ENCODE measurements at regions not wholly inside any gene's neighbourhood (a gene's known extent, or its start where the extent isn't known, plus 50 kb on each side); places are given as distances from the start of the nearest gene placed in this dataset.
A peak's percentile ranks its signal among the peaks of the same experiment; 100 is the strongest.
"Not testable (repeated sequence)": the region's sequence is repeated elsewhere in the genome, so short reads cannot be mapped to it uniquely, and the experiment has no call there.

DNA sequence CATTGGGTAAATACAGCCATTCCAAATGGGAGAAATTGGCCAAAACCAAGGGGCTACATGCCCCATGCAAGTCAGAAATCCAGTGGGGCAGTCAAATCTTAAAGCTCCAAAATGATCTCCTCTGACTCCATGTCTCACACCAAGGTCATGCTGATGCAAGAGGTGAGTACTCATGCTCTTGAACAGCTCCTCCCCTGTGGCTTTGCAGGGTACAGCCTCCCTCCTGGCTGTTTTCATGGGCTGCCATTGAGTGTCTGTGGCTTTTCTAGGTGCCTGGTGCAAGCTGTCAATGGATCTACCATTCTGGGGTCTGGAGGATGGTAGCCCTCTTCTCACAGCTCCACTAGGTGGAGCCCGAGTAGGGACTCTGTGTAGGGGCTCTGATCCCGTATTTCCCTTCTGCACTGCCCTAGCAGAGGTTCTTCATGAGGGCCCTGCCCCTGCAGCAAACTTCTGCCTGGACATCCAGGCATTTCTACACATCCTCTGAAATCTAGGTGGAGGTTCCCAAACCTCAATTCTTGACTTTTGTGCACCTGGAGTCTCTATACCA lies 135.7 kb upstream of the TSHZ3 start:
- H3K9me3 Mint-ChIP-seq: peaks cover 15 to 21% of the 10 kb centered on the region in 2 donors
- ATAC-seq; DNase-seq (ENCODE audit: low spot score in 2 of 2): not testable (repeated sequence)

DNA sequence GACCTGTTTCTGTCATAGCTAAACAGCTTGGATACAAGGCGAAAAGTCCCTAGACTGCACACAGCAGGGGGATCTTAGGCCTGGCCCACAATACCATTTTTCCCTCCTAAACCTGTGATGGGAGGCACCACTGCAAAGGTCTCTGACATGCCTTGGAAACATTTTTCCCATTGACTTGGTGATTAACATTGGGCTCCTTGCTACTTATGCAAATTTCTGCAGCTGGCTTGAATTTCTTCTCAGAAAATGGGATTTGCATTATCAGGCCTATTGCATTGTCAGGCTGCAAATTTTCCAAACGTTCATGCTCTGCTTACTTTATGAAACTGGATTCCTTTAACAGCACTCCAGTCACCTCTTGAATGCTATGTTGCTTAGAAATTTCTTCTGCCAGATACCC lies 136.2 kb upstream of the TSHZ3 start:
- DNase-seq (ENCODE audit: low spot score in 2 of 2) (no peak), ATAC-seq (no peak)
- peaks cover 5 to 19% of the 10 kb centered on the region in 2 donors for H3K36me3 Mint-ChIP-seq
- H3K9me3 Mint-ChIP-seq: peaks cover 15 to 21% of the 10 kb centered on the region in 2 donors
- H3K27ac Mint-ChIP-seq: no peak overlapping the region

More for the DNA sequence above, 135.7 kb upstream of the TSHZ3 start:
- peaks cover 5 to 19% of the 10 kb centered on the region in 2 donors for H3K36me3 Mint-ChIP-seq
- H3K27ac Mint-ChIP-seq: not testable (repeated sequence)

DNA sequence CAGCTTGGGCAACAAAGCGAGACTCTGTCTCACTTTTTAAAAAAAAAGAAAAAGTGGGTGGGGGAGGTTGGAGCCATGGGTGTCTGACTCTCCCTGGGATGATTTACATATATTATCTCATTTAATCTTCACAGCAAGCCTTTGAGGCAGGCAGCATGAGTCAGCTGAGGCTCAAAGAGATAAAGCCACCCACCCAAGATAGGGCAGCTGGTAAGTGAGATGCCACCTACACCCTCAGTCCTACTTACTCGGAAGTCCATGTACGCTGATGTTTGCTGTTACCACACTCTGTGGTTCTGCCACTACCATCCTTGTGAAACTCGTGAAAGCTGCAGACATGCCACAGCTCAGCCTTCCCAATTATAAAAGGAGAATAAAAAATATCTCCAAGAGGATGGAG lies 142.0 kb upstream of the TSHZ3 start:
- no peak for ATAC-seq
- H3K27ac Mint-ChIP-seq: no peak overlapping the region
- H3K36me3 Mint-ChIP-seq: peaks cover 0 to 3% of the 10 kb centered on the region in 2 donors

DNA sequence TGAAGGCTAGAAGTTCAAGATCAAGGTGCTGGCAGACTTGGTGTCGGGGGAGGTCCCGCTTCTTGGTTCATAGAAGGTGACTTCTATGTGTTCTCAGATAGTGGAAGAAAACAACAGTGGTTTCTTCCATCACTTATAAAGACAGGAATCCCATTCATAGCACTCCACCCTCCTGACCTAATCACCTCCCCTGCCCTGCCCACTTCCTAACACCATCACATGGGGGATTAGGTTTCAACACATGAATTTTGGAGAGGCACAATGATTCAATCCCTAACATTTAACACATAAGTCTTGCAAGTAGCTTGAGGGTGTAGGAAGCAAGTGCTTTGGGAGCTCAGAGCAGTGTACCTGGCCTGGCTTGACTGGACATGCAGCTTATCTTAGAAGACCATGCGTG lies 142.8 kb upstream of the TSHZ3 start:
- H3K27ac Mint-ChIP-seq: no peak overlapping the region

More for the DNA sequence above, 142.0 kb upstream of the TSHZ3 start:
- no peak for DNase-seq (ENCODE audit: low spot score in 2 of 2)
- H3K9me3 Mint-ChIP-seq: peaks cover 0 to 8% of the 10 kb centered on the region in 2 donors

DNA sequence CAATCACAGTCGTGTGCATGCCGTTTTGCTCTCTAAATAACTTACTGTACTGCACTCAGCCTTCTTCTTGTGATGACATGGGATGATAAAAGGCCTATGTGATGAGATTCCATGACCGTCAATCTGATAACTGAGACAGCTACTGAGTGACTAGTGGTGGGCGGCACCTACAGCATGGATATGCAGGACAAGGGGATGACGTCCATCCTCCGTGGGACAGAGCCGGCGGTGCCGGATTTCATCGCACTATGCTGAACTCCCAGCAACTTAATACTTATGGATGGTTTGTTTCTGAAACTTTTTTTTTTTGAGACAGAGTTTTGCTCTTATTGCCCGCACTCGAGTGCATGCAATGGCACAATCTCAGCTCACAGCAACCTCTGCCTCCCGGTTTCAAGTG lies 146.8 kb upstream of the TSHZ3 start:
- ATAC-seq (no peak), DNase-seq (ENCODE audit: low spot score in 2 of 2) (no peak)
- Mint-ChIP-seq H3K36me3 (no peaks in the 10 kb centered on the region), H3K9me3 (no peaks in the 10 kb centered on the region), H3K27ac (no peak overlapping the region)

More for the DNA sequence above, 142.8 kb upstream of the TSHZ3 start:
- ATAC-seq (no peak), DNase-seq (ENCODE audit: low spot score in 2 of 2) (no peak)
- Mint-ChIP-seq H3K36me3 (no peaks in the 10 kb centered on the region), H3K9me3 (peaks cover 0 to 4% of the 10 kb centered on the region in 2 donors)

DNA sequence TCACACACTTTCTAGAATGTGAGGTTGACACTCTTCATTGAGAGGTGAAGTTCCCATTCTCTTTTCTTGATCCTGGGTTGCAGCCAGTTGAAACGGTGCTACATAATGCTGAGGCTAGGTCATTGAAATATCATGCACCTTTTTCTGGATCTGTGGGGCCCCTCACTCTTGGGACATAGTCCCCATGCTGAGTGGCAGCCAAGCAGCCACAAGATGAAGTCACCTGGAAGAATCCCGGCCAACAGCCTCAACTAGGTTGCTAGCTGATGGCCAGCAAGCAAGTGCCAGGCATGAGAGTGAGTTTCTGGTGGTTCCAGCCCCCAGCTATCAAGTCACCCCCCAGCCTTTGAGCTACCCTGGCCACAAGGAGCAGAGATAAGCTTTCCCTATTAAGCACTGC lies 148.5 kb upstream of the TSHZ3 start:
- Mint-ChIP-seq H3K27ac (no peak overlapping the region), H3K36me3 (no peaks in the 10 kb centered on the region)

DNA sequence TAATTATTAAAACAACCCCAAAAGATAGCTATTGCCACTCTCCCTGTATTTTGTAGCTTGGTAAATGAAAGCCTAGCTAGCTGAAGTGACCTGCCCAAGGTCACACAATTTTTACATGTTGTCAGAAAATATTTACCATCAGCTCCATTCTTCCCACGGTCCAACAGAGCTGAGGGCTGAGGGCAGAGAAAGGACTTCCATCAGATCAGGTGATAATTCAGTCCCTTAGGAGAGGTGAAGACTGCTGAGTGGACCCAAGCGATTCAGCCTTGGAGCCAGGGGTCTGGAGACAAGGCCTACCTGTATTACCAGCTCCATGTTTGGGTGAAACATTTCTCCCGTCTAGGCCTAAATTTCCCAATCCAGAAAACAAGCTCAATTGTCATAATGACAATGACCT lies 149.5 kb upstream of the TSHZ3 start:
- H3K36me3 Mint-ChIP-seq: no peaks in the 10 kb centered on the region
- no peak for ATAC-seq
- no peak overlapping the region for H3K27ac Mint-ChIP-seq
- no peak for DNase-seq (ENCODE audit: low spot score in 2 of 2)
- H3K9me3 Mint-ChIP-seq: no peaks in the 10 kb centered on the region

More for the DNA sequence above, 148.5 kb upstream of the TSHZ3 start:
- DNase-seq (ENCODE audit: low spot score in 2 of 2) (no peak), ATAC-seq (no peak)
- H3K9me3 Mint-ChIP-seq: no peaks in the 10 kb centered on the region

DNA sequence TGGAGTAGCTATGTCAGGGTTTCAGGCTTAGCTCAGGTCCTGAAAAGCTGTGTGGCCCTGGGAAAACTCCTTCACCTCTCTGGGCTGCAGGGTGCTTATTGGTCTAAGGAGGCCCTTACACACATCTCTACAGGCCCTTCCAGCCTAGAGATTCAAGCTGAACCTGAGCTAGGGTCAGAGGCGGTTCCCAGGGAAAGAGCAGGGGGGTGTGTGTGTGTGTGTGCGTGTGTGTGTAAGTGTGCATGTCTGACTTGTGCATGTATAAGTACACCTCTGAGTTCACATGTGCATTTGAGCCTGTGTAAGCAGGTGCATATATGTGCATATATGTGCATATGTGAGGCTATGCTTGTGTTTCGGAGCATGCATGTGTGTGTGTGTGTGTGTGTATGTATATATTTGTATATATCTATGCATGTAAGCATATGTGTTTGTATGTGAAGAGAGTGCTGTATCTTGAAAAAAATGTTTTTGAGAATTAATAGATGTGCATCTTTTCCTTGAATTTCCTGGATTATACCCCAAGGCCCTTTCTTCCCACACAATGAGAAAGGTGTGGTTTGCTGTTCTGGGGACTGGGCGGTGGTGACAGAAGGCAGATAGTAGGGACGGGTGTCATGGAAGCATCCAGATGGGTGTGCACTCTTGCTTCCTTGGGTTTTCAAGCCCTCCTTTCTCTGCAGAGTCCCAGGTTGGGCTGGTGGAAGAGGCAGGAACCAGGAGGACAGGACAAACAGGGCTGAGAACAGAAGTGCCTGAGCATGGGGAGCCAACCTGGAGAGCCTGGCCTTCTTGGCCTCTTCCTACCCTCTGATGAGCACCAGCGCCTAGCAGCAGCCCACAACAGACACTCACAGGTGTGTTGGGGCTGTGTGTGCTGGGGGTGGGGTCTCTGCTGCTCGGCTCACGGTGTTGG lies 150.3 kb upstream of the TSHZ3 start:
- Mint-ChIP-seq H3K27ac (no peak overlapping the region), H3K9me3 (no peaks in the 10 kb centered on the region), H3K36me3 (no peaks in the 10 kb centered on the region)
- ATAC-seq (no peak), DNase-seq (ENCODE audit: low spot score in 2 of 2) (no peak)

DNA sequence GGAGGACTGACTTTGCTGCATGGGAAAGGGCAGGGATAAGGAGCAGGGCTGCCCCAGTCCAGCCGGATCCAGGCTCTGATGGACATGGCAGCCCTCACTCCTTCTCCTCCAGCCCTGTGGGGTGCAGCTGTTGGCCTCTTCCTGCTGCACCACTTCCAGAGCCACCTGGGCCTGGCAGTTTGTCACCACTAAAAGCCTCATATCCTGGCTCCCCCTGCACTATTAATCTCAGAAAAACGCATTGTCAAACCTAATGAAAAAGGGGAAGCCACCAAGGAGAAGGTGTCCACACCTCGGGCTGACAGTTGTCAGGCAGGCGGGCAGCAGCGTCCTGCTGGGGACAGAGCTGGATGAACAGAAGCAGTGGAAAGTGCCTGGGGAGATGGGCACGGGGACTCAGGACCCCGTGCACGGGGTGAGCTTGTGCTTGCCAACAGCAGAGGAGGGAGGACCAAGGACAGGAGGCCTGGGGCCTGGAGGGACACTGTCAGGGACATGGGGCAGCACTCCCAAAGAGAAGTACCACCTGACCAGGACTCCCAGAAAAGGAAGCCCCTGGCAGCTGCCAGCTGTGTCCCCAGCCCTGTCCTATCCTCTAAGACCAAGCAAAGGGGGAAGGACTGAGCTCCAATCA lies 151.1 kb upstream of the TSHZ3 start:
- ATAC-seq (no peak), DNase-seq (ENCODE audit: low spot score in 2 of 2) (no peak)
- Mint-ChIP-seq H3K27ac (no peak overlapping the region), H3K36me3 (no peaks in the 10 kb centered on the region), H3K9me3 (no peaks in the 10 kb centered on the region)

DNA sequence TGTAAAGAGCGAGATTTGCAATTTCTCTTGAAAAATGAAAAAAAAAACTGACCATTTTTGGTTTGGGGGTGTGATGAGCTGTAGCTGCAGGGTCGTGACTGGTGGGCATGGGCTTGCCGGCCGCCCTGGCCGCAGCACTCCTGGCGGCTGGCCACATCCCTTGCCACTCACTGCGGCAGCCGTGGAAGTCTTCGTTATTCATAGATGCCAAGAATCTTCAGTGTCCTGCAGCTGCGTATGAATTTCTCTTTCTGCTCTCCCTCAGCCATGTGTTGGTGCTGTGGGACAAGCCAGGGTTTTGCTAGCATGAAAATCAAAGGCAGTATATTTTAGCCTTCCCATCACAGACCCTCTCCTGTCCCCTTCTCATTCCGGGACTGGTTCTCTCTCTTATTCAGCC lies 151.7 kb upstream of the TSHZ3 start:
- H3K36me3 Mint-ChIP-seq: no peaks in the 10 kb centered on the region
- H3K9me3 Mint-ChIP-seq: no peaks in the 10 kb centered on the region
- H3K27ac Mint-ChIP-seq: peak overlapping the region in 1 of 2 donors; percentile 55
- no peak for DNase-seq (ENCODE audit: low spot score in 2 of 2)
- ATAC-seq: no peak

DNA sequence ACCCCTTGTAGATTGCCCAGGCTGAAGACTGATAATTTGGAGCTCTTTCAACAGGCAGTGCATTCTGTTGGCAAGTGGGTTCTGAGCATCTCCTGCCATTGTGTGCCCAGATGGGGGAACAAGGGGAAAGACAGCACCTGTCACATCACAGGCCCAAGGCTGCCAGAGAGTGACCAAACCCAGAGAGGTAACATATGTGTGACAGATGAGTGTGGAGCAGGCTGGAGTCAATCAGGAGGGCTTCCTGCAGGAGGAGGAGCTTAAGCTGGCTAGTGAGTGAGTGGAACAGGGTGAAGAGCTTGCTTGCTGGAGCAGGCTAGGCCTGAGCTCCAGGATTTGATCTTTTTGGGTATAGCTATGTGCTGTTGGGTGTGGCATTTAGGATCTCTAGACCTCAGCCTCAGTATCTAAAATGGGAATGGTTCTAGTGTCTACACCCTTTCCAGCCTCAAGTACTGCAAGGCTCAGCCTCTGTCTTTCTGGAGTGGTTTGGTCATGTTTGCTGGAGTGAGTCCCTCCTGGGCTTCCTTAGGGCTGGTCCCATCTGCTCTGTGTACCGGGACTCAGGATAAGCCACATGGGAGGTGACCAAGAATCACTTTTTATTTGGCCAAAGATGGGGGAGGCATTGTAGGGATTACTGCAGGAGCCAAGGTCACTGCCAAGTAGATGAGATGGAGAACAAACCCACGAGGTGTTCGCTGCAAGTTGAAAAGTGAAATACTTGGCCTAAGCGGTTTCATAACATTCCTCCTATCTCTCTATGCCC lies 152.4 kb upstream of the TSHZ3 start:
- ATAC-seq (no peak), DNase-seq (ENCODE audit: low spot score in 2 of 2) (no peak)
- Mint-ChIP-seq H3K9me3 (no peaks in the 10 kb centered on the region), H3K36me3 (no peaks in the 10 kb centered on the region), H3K27ac (no peak overlapping the region)

DNA sequence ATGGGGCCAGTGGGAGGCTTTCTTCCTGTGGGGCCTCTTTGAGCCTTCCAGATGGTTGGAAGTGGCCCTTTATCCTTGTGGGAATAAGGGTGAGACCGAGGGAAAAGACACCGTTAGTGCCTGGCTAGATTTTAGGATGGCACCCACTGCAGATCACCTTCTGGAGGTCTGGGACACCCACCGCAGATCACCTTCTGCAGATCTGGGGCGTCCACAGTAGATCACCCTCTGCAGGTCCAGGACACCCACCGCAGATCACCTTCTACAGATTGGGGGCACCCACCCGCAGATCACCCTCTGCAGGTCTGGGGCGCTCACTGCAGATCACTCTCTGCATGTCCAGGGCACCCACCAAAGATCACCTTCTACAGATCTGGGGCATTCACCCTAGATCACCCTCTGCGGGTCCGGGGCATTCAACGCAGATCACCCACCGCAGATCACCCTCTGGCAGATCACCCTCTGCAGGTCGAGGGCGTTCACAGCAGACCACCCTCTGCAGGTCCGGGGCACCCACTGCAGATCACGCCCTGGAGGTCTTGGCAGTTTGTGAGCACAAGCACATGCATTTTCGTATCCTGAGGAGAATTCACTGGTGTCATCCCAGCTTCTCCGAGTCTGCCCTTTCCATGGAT lies 153.4 kb upstream of the TSHZ3 start:
- DNase-seq (ENCODE audit: low spot score in 2 of 2) (no peak), ATAC-seq (no peak)
- no peak overlapping the region for H3K27ac Mint-ChIP-seq
- H3K9me3 Mint-ChIP-seq: no peaks in the 10 kb centered on the region
- no peaks in the 10 kb centered on the region for H3K36me3 Mint-ChIP-seq

DNA sequence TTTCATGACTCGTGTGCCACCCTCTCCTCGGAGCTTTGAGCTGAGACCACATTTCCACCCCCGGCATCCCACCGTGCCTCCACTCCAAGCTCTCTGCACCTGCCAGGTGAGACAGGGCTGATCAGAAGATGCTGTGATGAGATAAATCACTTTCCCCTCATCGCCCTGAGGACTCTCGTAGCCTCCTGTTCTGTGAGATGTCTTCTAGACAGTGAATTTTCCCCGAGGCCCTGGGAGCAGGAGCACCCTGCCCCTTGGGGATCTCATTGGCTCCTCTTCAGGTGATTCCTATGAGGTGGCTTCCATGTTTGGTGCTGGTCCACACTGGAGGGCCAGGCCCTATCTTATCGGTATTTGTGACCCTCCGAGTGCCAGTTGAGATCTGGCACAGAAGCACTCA lies 154.0 kb upstream of the TSHZ3 start:
- H3K27ac Mint-ChIP-seq: no peak overlapping the region
- DNase-seq (ENCODE audit: low spot score in 2 of 2) (no peak), ATAC-seq (no peak)
- no peaks in the 10 kb centered on the region for H3K9me3 Mint-ChIP-seq
- no peaks in the 10 kb centered on the region for H3K36me3 Mint-ChIP-seq

DNA sequence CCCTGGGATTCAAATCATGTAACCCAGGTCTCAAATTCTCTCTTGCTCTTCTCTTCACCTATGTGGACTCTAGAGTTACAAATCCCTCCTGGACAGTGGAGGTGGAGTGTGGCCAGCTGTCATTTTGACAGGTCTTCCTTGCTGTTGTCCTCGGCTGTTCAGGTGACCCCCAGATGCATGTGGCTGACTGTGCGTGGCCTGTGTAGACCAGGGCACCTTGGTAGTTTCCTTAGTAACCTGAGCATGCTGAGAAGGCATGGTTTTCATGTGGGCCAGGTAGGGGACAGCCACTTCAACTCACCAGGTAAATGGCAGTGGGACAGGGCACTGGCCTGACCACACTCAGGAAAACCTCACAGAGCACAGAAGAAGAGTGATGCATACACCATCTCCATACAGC lies 155.0 kb upstream of the TSHZ3 start:
- ATAC-seq (no peak), DNase-seq (ENCODE audit: low spot score in 2 of 2) (no peak)
- Mint-ChIP-seq H3K36me3 (no peaks in the 10 kb centered on the region), H3K9me3 (peaks cover 0 to 4% of the 10 kb centered on the region in 2 donors), H3K27ac (no peak overlapping the region)

DNA sequence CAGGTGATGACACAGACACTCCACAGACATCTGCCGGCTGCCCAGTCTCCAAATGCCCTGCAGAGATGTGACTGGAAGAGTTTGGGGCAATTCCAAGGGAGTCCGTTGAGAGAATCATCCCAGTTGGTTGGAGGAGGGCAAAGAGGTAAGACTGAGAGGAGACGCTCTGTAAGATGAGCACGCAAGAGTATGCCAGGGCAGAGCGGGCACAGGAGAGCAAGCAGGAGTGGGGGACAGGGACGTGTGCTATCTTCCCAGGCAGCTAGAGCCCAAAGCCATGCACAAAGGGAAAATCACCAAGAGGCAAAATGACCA lies 156.3 kb upstream of the TSHZ3 start:
- Mint-ChIP-seq H3K9me3 (peaks cover 0 to 5% of the 10 kb centered on the region in 2 donors), H3K27ac (no peak overlapping the region), H3K36me3 (no peaks in the 10 kb centered on the region)
- ATAC-seq: no peak
- DNase-seq (ENCODE audit: low spot score in 2 of 2): no peak

DNA sequence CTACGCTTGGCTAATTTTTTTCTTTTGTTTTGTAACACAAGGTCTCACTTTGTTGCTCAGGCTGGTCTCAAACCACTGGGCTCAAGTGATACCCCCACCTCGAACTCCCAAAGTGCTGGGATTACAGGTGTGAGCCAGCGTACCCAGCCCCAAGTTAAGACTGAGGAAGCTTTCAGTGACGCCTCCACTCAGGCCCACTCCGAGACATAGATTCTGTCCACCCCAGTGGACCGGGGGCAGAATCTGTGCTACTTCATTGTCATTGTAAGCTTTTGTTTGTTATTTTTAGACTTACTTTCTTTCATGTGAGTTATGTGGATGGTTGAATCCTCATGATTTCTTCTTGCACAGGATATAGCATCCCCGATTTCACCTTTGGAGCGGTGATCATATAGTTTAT lies 156.9 kb upstream of the TSHZ3 start:
- H3K9me3 Mint-ChIP-seq: peaks cover 0 to 5% of the 10 kb centered on the region in 2 donors
- DNase-seq (ENCODE audit: low spot score in 2 of 2) (no peak), ATAC-seq (no peak)
- H3K36me3 Mint-ChIP-seq: no peaks in the 10 kb centered on the region
- H3K27ac Mint-ChIP-seq: no peak overlapping the region
